Smooth muscle cell (in vitro differentiated cells): ENCODE measurements at regions not wholly inside any gene's neighbourhood (a gene's known extent, or its start where the extent isn't known, plus 50 kb on each side); places are given as distances from the start of the nearest gene placed in this dataset.

ENCODE experiments used
- DNase-seq: peaks from one replicate; lab custom pipeline; 2025; ENCODE audit not compliant: unreplicated experiment; lab: John Stamatoyannopoulos, UW
- H2AFZ ChIP-seq: fragments of 200-600 bp; sonication (generic); 2 replicates; pipeline ENCODE4 v1.6.0; 2016; ENCODE audit warnings: antibody characterized with exemption, low read depth, mild to moderate bottlenecking
- H3F3A ChIP-seq: fragments of 200-600 bp; sonication (generic); 2 replicates; pipeline ENCODE4 v1.6.0; 2017; ENCODE audit warnings: antibody characterized with exemption, low read depth
- H3K27ac ChIP-seq: fragments of 200-600 bp; sonication (generic); 2 replicates; pipeline ENCODE4 v1.5.1; 2016; ENCODE audit warnings: low read depth, mild to moderate bottlenecking
- H3K27me3 ChIP-seq: fragments of 200-600 bp; sonication (generic); 2 replicates; pipeline ENCODE4 v1.6.1; 2016; ENCODE audit warnings: low read depth, mild to moderate bottlenecking
- H3K36me3 ChIP-seq: fragments of 200-600 bp; sonication (generic); 2 replicates; pipeline ENCODE4 v1.5.1; 2016; ENCODE audit warnings: low read depth
- H3K4me1 ChIP-seq: fragments of 200-600 bp; sonication (generic); 2 replicates; pipeline ENCODE4 v1.5.1; 2016; ENCODE audit warnings: low read depth
- H3K4me2 ChIP-seq: fragments of 200-600 bp; sonication (generic); 2 replicates; pipeline ENCODE4 v1.6.0; 2016; ENCODE audit warnings: mild to moderate bottlenecking
- H3K4me3 ChIP-seq: fragments of 200-600 bp; sonication (generic); 2 replicates; pipeline ENCODE4 v1.5.1; 2016; ENCODE audit warnings: mild to moderate bottlenecking
- H3K79me2 ChIP-seq: fragments of 200-600 bp; sonication (generic); 2 replicates; pipeline ENCODE4 v1.6.0; 2016; ENCODE audit warnings: low read depth, mild to moderate bottlenecking
- H3K9ac ChIP-seq: fragments of 200-600 bp; sonication (generic); 2 replicates; pipeline ENCODE4 v1.6.0; 2016; ENCODE audit warnings: low read depth
- H3K9me3 ChIP-seq: fragments of 200-600 bp; sonication (generic); replicated peaks from 2 replicates; pipeline ENCODE4 v1.5.1; 2016; ENCODE audit warnings: low read depth
- H4K20me1 ChIP-seq: fragments of 200-600 bp; sonication (generic); 2 replicates; pipeline ENCODE4 v1.6.0; 2016; ENCODE audit warnings: low read depth
- WGBS: methylation state at CpG from one replicate; pipeline ENCODE4 v1.1.7; 2016; ENCODE audit warnings: low lambda C conversion rate; 5-methylcytosine and 5-hydroxymethylcytosine counted together
- TF ChIP-seq, protein P1 (sequence below): fragments of 200-600 bp; sonication (generic); IDR thresholded peaks from 2 replicates; pipeline ENCODE4 v1.5.1; 2017; ENCODE audit warnings: borderline replicate concordance, mild to moderate bottlenecking, antibody characterized with exemption; ENCODE audit not compliant: insufficient read depth, poor library complexity, severe bottlenecking

DNA sequence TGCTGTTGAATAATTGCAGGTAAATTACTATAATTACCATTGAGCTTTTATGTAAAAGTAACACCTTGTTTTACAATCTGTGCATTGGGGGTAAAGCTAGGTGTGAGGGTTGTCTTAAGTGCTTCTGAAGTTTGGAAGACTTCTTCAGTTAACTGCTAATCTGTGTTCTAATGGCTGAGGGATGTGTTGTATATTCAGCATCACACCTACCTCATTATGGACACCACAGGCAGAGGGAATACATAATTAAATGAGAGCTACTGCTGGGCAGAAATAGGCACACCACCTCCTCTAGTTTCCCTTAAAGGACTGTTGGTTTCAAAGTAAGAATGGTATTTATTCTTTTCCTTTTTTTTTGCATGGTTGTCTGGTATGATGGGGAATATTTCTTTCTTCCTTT lies 502.3 kb upstream of the RGS6 start:
- Histone ChIP-seq H3K9me3 (peaks cover 5% of the 10 kb centered on the region), H3K9ac (no peak overlapping the region), H3K36me3 (peaks cover 12% of the 10 kb centered on the region), H3K79me2 (peaks cover 91% of the 10 kb centered on the region), H3K27ac (no peak overlapping the region), H3K27me3 (no peaks in the 10 kb centered on the region), H3K4me3 (no peak overlapping the region), H4K20me1 (peaks cover 71% of the 10 kb centered on the region), H2AFZ (no peak overlapping the region), H3K4me1 (no peaks in the 10 kb centered on the region), H3K4me2 (no peak overlapping the region), H3F3A (no peaks in the 10 kb centered on the region)
- no peak for DNase-seq
- TF ChIP-seq, protein P1, sequence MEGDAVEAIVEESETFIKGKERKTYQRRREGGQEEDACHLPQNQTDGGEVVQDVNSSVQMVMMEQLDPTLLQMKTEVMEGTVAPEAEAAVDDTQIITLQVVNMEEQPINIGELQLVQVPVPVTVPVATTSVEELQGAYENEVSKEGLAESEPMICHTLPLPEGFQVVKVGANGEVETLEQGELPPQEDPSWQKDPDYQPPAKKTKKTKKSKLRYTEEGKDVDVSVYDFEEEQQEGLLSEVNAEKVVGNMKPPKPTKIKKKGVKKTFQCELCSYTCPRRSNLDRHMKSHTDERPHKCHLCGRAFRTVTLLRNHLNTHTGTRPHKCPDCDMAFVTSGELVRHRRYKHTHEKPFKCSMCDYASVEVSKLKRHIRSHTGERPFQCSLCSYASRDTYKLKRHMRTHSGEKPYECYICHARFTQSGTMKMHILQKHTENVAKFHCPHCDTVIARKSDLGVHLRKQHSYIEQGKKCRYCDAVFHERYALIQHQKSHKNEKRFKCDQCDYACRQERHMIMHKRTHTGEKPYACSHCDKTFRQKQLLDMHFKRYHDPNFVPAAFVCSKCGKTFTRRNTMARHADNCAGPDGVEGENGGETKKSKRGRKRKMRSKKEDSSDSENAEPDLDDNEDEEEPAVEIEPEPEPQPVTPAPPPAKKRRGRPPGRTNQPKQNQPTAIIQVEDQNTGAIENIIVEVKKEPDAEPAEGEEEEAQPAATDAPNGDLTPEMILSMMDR, result no peak

DNA sequence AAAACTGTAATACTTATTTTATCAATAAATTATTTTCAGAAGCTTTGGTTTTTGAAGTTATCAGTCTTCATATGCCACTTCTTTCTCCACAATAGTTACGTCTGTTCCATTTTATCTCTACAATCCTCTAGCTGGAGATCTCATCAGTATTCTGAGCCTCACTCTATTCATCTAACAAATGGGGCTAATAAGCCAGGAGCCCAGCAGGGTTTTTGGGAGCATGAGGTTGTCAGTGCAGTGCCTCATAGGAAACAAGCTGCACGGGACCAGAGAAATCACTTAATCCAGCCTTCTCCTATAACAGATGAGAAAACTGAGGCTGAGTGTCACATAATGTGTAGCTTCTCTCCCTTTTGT lies 501.9 kb upstream of the RGS6 start:
- Histone ChIP-seq H3K4me3 (no peak overlapping the region), H3K36me3 (peaks cover 10% of the 10 kb centered on the region), H3K4me2 (no peak overlapping the region), H3K27ac (no peak overlapping the region), H3K4me1 (no peaks in the 10 kb centered on the region), H3F3A (no peaks in the 10 kb centered on the region), H3K9me3 (peaks cover 5% of the 10 kb centered on the region), H3K79me2 (peaks cover 87% of the 10 kb centered on the region), H3K9ac (no peak overlapping the region), H3K27me3 (no peaks in the 10 kb centered on the region), H4K20me1 (peaks cover 73% of the 10 kb centered on the region), H2AFZ (no peak overlapping the region)
- TF ChIP-seq, protein P1, result no peak
- 71% methylated on average over 2 of the region's 2 CpGs for WGBS
- no peak for DNase-seq

DNA sequence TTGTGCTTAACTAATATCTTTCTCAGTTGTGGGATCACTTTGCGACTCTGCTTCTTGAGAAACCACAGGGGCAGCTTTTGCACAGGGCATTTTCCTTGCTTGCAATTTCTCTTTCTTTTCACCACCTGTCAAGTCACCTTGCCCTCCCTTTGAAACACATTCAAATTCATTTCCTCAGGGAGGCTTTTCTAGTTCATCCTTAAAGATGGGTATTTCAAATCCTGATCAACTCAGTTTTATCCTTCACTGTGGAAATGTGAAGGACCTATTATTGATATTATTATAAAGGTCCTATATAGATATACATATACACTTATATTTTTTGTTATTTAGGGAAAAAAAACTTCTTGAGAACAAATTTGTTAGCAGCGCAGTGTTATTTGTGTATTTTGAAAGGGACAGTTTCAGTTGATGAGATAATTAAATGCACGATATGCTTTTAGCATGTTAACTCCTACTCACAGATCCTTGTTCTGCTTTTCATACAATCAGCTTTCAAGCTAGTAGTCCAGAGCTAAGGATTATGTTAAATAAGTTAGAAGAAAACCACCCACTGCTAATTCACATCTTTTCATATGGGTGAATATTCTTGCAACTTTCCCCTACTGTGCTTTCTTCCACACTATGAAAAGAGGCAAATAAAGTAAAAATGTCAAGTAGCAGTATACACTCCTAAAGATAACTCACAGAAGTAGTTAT lies 501.4 kb upstream of the RGS6 start:
- Histone ChIP-seq H3K4me1 (no peaks in the 10 kb centered on the region), H4K20me1 (peaks cover 77% of the 10 kb centered on the region), H3F3A (no peaks in the 10 kb centered on the region), H3K9me3 (peaks cover 5% of the 10 kb centered on the region), H3K4me3 (no peak overlapping the region), H3K4me2 (no peak overlapping the region), H2AFZ (no peak overlapping the region), H3K27ac (no peak overlapping the region), H3K9ac (no peak overlapping the region), H3K79me2 (peaks cover 86% of the 10 kb centered on the region), H3K36me3 (peaks cover 8% of the 10 kb centered on the region), H3K27me3 (no peaks in the 10 kb centered on the region)
- TF ChIP-seq, protein P1, result no peak
- WGBS, result 75% methylated on average over 3 of the region's 3 CpGs
- no peak for DNase-seq
